HEK293T (cell line): ENCODE measurements at regions not wholly inside any gene's neighbourhood (a gene's known extent, or its start where the extent isn't known, plus 50 kb on each side); places are given as distances from the start of the nearest gene placed in this dataset.

Source experiments
- BHLHE40 ChIP-seq: fragments of 450-650 bp; IDR thresholded peaks from 2 replicates; pipeline ENCODE4 v1.6.1; 2016; ENCODE audit warnings: mild to moderate bottlenecking, moderate library complexity, borderline replicate concordance
- FOXA1 ChIP-seq: fragments of 450-650 bp; IDR thresholded peaks from 2 replicates; pipeline ENCODE4 v1.6.1; 2016; ENCODE audit warnings: mild to moderate bottlenecking
- FOXK2 ChIP-seq: fragments of 450-650 bp; IDR thresholded peaks from 2 replicates; pipeline ENCODE4 v1.6.1; 2016; ENCODE audit warnings: mild to moderate bottlenecking
- FOXM1 ChIP-seq: fragments of 450-650 bp; IDR thresholded peaks from 2 replicates; pipeline ENCODE4 v1.6.1; 2017; ENCODE audit warnings: mild to moderate bottlenecking, borderline replicate concordance
- SP1 ChIP-seq: fragments of 450-650 bp; IDR thresholded peaks from 2 replicates; pipeline ENCODE4 v1.6.1; 2017
- ZNF384 ChIP-seq: fragments of 450-650 bp; IDR thresholded peaks from 2 replicates; pipeline ENCODE4 v1.6.1; 2016

- TF ChIP-seq SP1 (no peak), ZNF384 (no peak), FOXA1 (no peak), FOXM1 (no peak), FOXK2 (no peak), BHLHE40 (no peak)
Observed at GRCh38 chr15:47834093-47834492, 116.8 kb downstream of the SEMA6D start.
